OCI-LY7 (cell line): ENCODE measurements at regions not wholly inside any gene's neighbourhood (a gene's known extent, or its start where the extent isn't known, plus 50 kb on each side); places are given as distances from the start of the nearest gene placed in this dataset.
A peak's percentile ranks its signal among the peaks of the same experiment; 100 is the strongest.

Experiments used
- BruUV-seq: library from RNA; stranded (reverse); fragments of 400-500 nt; replicated peaks from 2 replicates; lab custom pipeline; 2021; lab: Mats Ljungman, UMichigan
- CTCF ChIA-PET: fragments of 300-600 bp; sonication (Branson Sonifier 250); formaldehyde crosslinking; loops from one replicate; lab custom pipeline; 2022; ENCODE audit warnings: antibody characterized with exemption; ENCODE audit not compliant: unreplicated experiment; lab: Charles Lee
- POLR2A ChIA-PET: fragments of 300-600 bp; sonication (Branson Sonifier 250); formaldehyde crosslinking; loops from one replicate; lab custom pipeline; 2022; ENCODE audit warnings: antibody characterized with exemption; lab: Charles Lee
- DNase-seq: peaks from one replicate; pipeline ENCODE4 v3.0.0-alpha.2; 2015; ENCODE audit warnings: low spot score
- H2AFZ ChIP-seq: fragments of 200-600 bp; sonication (generic), shearing (Covaris generic); 2 replicates; pipeline ENCODE4 v1.6.1; 2014; ENCODE audit warnings: mild to moderate bottlenecking, antibody characterized with exemption, low read length, moderate library complexity
- H3K27ac ChIP-seq: fragments of 200-600 bp; sonication (generic); 2 replicates; pipeline ENCODE4 v1.5.1; 2014; ENCODE audit warnings: mixed run types, low read depth, mild to moderate bottlenecking, moderate library complexity, low read length, inconsistent platforms; ENCODE audit not compliant: poor library complexity, severe bottlenecking
- H3K36me3 ChIP-seq: fragments of 200-600 bp; sonication (generic); 2 replicates; pipeline ENCODE4 v1.6.1; 2014; ENCODE audit warnings: mild to moderate bottlenecking, antibody characterized with exemption, low read length, moderate library complexity, mixed read lengths; ENCODE audit not compliant: insufficient read depth
- H3K4me1 ChIP-seq: fragments of 200-600 bp; sonication (generic); 2 replicates; pipeline ENCODE4 v1.5.1; 2014; ENCODE audit warnings: mild to moderate bottlenecking, low read length; ENCODE audit not compliant: insufficient read depth, poor library complexity, severe bottlenecking
- H3K4me2 ChIP-seq: fragments of 200-600 bp; sonication (generic); 2 replicates; pipeline ENCODE4 v1.6.1; 2014; ENCODE audit warnings: mild to moderate bottlenecking, low read length
- H3K4me3 ChIP-seq: fragments of 200-600 bp; sonication (generic); 2 replicates; pipeline ENCODE4 v1.5.1; 2014; ENCODE audit warnings: mild to moderate bottlenecking, low read depth, low read length; ENCODE audit not compliant: poor library complexity, severe bottlenecking
- H3K79me2 ChIP-seq: fragments of 200-600 bp; sonication (generic); 2 replicates; pipeline ENCODE4 v1.6.1; 2016; ENCODE audit warnings: low read depth, mild to moderate bottlenecking, low read length, moderate library complexity, mixed read lengths; ENCODE audit not compliant: insufficient read depth
- H3K9me2 ChIP-seq: fragments of 200-600 bp; sonication (generic); 2 replicates; pipeline ENCODE4 v1.6.1; 2016; ENCODE audit warnings: mild to moderate bottlenecking, low read length, mixed read lengths; ENCODE audit not compliant: insufficient read depth
- H3K9me3 ChIP-seq: fragments of 200-600 bp; sonication (generic); 2 replicates; pipeline ENCODE4 v1.6.1; 2014; ENCODE audit warnings: mild to moderate bottlenecking, mixed run types, low read length, mixed read lengths
- H4K20me1 ChIP-seq: fragments of 200-600 bp; sonication (generic); 2 replicates; pipeline ENCODE4 v1.6.1; 2014; ENCODE audit warnings: mild to moderate bottlenecking, antibody characterized with exemption, low read length, moderate library complexity, mixed read lengths; ENCODE audit not compliant: insufficient read depth
- EZH2phosphoT487 ChIP-seq: fragments of 200-600 bp; sonication (generic); IDR thresholded peaks from 2 replicates; pipeline ENCODE4 v1.6.1; 2018; ENCODE audit warnings: low read depth, borderline replicate concordance, mild to moderate bottlenecking, mixed run types, antibody characterized with exemption, low read length, moderate library complexity, mixed read lengths
- intact Hi-C: fragments of 100-400 bp; cut with micrococcal nuclease; formaldehyde crosslinking; loops from one replicate; pipeline ENCODE4 v1.10.0; 2022; ENCODE audit not compliant: unreplicated experiment
- TF ChIP-seq, protein P1 (sequence below): fragments of 200-600 bp; sonication (generic); conservative IDR thresholded peaks from 2 replicates; pipeline ENCODE4 v1.5.1; 2014; ENCODE audit warnings: mild to moderate bottlenecking, antibody characterized with exemption, low read length, moderate library complexity, mixed read lengths

DNA sequence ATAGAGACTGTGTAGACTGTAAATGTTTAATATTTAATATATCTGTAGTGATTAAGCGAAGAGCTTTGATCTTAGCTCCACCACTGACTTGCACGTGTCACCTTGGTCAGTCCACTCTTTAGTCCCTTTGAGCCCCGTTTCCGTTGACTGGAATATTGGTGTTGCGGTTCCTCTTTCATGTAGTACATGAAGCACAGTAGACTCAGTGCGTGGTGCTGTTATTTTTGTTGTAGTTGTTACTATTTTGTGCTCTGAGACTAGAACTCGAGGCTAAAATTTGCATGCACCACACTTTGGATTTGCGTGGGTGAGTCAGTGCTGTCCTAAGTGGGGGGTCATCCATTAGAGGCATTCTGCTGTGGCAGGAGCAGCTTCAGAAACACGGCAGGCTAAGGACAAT lies 291.4 kb downstream of the QKI start:
- H3K4me1 ChIP-seq = peaks cover 90% of the 10 kb centered on the region
- peak overlapping the region; percentile 70 for H3K4me2 ChIP-seq
- peak overlapping the region; percentile 73 for H3K27ac ChIP-seq

DNA sequence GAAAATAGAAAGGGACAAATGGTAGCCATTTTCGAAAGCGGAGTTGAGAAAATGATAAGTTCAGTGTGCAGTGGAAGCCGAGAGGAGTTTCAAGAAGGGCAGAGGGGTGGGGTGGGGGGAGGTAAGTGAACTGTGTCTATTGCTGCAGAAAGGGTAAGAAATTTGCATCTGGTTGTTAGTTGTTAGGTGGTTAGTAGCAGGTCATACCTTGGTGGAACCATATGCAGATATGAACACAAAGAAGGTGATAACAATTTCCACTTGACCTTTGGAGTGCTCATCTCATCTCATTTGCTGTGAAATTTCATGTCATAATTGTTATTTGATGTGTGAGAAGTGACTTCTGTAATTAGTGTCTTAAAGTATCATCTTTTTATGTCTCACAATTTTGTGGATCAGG lies 288.2 kb downstream of the QKI start:
- no TSS peak for BruUV-seq
- CTCF ChIA-PET = no interaction called here
- H3K9me3 ChIP-seq = no peaks in the 10 kb centered on the region
- no peak overlapping the region for H3K27ac ChIP-seq
- TF ChIP-seq, protein P1, sequence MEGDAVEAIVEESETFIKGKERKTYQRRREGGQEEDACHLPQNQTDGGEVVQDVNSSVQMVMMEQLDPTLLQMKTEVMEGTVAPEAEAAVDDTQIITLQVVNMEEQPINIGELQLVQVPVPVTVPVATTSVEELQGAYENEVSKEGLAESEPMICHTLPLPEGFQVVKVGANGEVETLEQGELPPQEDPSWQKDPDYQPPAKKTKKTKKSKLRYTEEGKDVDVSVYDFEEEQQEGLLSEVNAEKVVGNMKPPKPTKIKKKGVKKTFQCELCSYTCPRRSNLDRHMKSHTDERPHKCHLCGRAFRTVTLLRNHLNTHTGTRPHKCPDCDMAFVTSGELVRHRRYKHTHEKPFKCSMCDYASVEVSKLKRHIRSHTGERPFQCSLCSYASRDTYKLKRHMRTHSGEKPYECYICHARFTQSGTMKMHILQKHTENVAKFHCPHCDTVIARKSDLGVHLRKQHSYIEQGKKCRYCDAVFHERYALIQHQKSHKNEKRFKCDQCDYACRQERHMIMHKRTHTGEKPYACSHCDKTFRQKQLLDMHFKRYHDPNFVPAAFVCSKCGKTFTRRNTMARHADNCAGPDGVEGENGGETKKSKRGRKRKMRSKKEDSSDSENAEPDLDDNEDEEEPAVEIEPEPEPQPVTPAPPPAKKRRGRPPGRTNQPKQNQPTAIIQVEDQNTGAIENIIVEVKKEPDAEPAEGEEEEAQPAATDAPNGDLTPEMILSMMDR = no peak
- TF ChIP-seq EZH2phosphoT487 = no peak
- no peaks in the 10 kb centered on the region for H3K79me2 ChIP-seq
- intact Hi-C loops = no loop called here
- peak overlapping the region; percentile 24; the same call in 1 of the 2 replicates for H2AFZ ChIP-seq
- H3K4me1 ChIP-seq = peaks cover 58% of the 10 kb centered on the region
- no peaks in the 10 kb centered on the region; the same call in 1 of the 2 replicates for H3K36me3 ChIP-seq
- DNase-seq = no peak
- H3K4me2 ChIP-seq = peak overlapping the region; percentile 41
- H3K9me2 ChIP-seq = no peaks in the 10 kb centered on the region
- no peak overlapping the region for H3K4me3 ChIP-seq
- POLR2A ChIA-PET = interaction anchor here (0.7 to 1.4 kb wide), 2 partner anchors 25 to 53 kb away, joined by 3 to 5 read pairs; no protein-coding TSS in a partner anchor
- no peaks in the 10 kb centered on the region for H4K20me1 ChIP-seq

More for the DNA sequence above, 291.4 kb downstream of the QKI start:
- peak overlapping the region; percentile 74; the same call in 1 of the 2 replicates for H2AFZ ChIP-seq
- BruUV-seq = no TSS peak
- H4K20me1 ChIP-seq = no peaks in the 10 kb centered on the region
- no peaks in the 10 kb centered on the region; the same call in 1 of the 2 replicates for H3K36me3 ChIP-seq
- peak; percentile 83 for DNase-seq
- intact Hi-C loops = loop anchor here (1.0 kb wide), 1 partner anchor 39 kb away; no protein-coding TSS in a partner anchor
- H3K9me2 ChIP-seq = no peaks in the 10 kb centered on the region
- H3K79me2 ChIP-seq = no peaks in the 10 kb centered on the region
- peak overlapping the region; percentile 23 for H3K4me3 ChIP-seq
- CTCF ChIA-PET = no interaction called here
- no peaks in the 10 kb centered on the region for H3K9me3 ChIP-seq
- POLR2A ChIA-PET = interaction anchor here (0.6 to 2.4 kb wide), 15 partner anchors 10 to 290 kb away, joined by 3 to 8 read pairs (median 3); no protein-coding TSS in a partner anchor
- TF ChIP-seq, protein P1 = no peak
- no peak for TF ChIP-seq EZH2phosphoT487

DNA sequence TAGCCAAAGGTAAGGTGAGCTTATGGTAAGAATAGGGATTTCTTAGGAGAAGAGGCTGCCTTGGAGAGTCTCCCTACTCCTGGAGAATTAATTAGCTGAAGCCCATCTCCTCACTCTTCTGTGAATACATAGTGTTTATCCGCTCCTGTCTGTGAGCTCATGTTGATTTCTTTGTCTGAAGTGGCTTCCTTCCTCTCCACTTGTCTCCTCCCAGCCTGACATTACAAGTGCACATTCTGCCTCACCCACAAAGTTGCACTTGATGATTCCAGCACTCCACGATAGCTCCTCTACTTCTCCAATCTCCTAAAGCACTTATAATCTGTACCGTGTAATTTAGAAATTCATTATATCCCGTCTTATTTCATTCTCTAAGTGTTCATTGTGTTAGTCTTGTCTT lies 287.2 kb downstream of the QKI start:
- no peak overlapping the region for H3K4me3 ChIP-seq
- H2AFZ ChIP-seq = no peak overlapping the region
- CTCF ChIA-PET = no interaction called here
- no peak for DNase-seq
- BruUV-seq = no TSS peak
- POLR2A ChIA-PET = interaction anchor here (0.7 to 1.5 kb wide), 6 partner anchors 8 to 31 kb away, joined by 3 to 5 read pairs (median 4); no protein-coding TSS in a partner anchor
- intact Hi-C loops = no loop called here
- H3K4me1 ChIP-seq = peaks cover 48% of the 10 kb centered on the region
- no peaks in the 10 kb centered on the region for H3K9me3 ChIP-seq
- no peak overlapping the region for H3K4me2 ChIP-seq
- no peaks in the 10 kb centered on the region for H3K9me2 ChIP-seq
- no peak for TF ChIP-seq EZH2phosphoT487
- TF ChIP-seq, protein P1 = no peak
- no peaks in the 10 kb centered on the region for H4K20me1 ChIP-seq
- no peaks in the 10 kb centered on the region for H3K79me2 ChIP-seq
- H3K27ac ChIP-seq = no peak overlapping the region
- H3K36me3 ChIP-seq = no peaks in the 10 kb centered on the region; the same call in 1 of the 2 replicates
